HG02852 (cell line): ENCODE measurements at regions not wholly inside any gene's neighbourhood (a gene's known extent, or its start where the extent isn't known, plus 50 kb on each side); places are given as distances from the start of the nearest gene placed in this dataset.

Experiments used
- ATAC-seq: cut with Tn5 transposase; IDR thresholded peaks from one replicate; pipeline ENCODE4 v1.9.1; 2021; ENCODE audit warnings: mild to moderate bottlenecking, moderate library complexity; ENCODE audit not compliant: unreplicated experiment

DNA sequence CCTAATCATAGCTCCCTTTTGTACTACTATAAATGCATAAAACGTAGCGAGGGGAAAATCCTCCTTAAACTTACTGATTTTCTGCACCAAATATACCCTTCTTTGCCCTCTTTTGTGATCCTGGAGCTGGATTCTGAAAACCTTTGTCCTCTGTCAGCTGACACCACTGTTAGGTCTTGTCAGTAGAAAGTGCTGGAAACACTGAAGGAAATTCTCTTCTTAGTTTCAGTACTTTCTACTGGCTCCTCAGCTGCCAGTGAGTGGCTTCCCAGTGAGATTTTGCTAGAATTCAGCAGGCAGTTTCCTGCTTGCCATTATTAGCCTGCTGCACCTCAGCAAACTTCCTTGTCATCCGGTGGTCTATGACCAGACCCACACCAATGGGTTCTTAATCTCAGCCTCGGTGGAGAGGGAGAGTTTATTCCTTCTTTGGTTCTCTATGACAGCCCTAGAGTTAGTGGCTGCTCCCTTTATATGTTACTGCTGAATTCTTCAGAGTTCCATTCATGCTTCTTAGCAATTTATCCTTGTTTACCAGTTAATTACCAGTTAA, 476.2 kb downstream of the FSCB start:
- no peak for ATAC-seq

DNA sequence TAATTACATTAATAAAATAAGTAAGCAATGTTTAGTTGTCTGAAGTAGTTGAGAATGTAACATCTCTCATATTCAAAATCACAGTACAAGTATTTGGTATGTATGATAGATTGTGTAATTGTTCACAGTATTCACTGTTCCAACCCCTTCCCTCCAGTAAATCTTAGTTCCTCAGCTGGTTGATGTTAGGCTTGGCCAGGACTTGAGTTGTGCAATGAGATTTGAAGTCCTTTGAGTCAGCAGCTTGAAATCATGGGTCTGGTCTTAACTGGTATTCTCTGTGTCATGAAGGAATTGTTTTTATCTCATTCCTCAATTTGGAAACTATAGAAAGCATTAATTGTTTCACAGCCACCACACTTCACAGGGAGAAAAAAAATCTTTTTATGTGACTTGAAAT, 477.1 kb downstream of the FSCB start:
- no peak for ATAC-seq

DNA sequence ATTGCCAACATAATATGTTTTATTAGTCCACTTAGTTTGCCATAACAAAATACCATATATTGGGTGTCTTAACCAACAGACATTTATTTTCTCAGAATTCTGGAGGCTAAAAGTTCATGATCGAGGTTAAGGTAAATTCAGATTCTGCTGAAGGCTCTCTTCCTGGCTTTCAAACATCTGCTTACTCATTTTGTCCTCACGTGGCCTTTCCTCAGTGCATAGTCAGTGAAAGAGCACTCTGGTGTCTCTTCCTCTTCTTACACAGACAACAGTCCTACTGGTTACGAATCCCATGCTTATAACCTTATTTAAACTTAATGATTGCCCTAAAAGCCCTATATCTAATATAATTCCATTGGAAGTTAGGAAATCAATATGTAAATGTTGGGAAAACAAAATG, 479.7 kb downstream of the FSCB start:
- ATAC-seq = peak; percentile 74

DNA sequence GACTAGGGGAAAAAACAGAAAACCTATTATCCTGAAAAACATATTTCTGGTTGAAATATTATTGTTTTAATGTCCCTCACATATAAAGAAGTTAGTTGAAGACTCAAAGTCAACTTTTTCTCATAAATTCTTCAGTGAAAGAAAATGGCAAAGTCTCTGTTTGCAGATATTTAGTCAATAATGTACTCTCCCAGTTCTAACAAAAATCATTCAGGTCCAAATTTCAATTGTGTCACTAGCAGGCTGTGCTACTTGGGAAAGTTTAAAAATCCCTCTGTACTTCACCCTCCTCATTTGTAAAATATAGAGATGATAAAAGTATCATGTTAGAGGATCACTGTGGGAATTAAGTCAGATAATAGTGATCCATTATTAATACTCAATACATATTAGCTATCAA, 496.5 kb downstream of the FSCB start:
- no peak for ATAC-seq

DNA sequence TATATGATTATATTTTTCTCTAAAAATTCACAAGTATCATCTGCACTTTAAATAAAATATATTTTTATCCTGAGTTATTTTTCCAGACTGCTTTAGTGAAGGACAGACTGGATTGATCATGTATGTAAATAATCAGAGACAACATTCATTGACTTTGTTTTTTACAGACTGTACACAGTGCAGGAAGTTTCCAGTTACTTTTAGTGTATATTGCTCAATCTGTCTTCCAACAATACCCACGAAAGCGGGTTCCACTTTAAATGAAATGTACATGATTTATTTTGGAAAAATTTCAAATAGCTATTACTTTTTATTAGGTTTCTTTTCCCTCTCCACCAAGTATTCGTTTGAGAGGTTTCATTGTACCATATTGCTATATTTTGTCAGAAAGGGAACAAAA, 497.0 kb downstream of the FSCB start:
- ATAC-seq = no peak

GRCh38 chr14:44009642-44010041, 497.4 kb downstream of the FSCB start:
- ATAC-seq = no peak

DNA sequence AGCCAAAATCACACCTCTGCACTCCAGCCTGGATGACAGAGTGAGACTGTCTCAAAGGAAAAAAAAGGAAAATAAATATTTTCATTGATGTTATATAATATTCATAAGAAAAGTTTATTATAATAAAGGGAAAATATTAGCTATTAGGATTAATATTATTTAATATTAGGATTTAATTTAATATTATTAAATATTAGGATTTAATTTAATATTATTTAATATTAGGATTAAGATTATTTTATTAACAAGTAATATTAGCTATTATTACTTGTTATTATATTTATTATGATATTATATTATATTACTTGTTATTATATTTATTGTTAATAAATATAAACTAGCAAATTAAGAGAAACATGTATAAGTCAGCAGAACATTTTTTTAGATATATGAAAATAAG, 518.1 kb downstream of the FSCB start:
- ATAC-seq = no peak

GRCh38 chr14:43983721-43984120, 523.4 kb downstream of the FSCB start:
- ATAC-seq = no peak

- no peak for ATAC-seq
Measured at GRCh38 chr14:43981135-43981768, 525.8 kb downstream of the FSCB start.

GRCh38 chr14:43956741-43957140, 550.3 kb downstream of the FSCB start:
- no peak for ATAC-seq

DNA sequence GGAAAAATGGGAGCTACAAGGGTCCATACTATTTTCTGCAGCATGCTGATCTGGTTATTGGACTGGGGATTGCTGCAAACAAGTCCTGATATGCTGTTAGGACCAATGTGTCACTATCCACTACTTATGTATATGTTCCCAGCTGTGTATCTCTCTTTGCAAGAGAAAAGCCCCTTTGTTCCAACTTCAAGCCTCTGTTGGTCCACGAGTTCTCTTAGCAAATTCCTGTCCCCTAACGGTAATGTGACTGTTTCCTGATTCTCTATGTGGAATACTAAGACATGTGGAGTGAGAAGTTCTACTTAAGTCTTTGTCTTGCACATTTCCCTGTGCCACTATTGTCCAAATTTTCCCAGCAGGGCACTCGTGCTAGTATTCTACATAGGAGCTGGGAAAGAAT, 557.7 kb downstream of the FSCB start:
- ATAC-seq = no peak

DNA sequence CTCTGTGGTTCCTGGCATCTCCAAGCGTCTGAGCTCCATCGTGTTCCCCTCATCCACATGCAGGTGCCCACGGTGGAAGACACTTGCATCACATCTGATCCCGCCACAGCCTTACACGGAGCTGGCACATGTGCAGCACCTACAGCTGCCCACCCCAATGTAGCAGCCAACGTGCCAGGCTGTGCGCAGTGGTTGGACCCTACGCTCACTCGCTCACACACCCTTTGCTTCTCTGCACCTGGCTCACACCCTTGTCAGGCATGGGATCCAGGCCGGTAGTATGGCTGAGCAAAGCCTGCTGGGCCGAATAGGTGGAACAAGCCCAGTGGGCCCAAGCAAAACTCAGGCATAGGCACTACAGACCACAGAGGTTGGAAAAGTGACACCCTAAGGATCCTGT, 567.2 kb downstream of the FSCB start:
- no peak for ATAC-seq

DNA sequence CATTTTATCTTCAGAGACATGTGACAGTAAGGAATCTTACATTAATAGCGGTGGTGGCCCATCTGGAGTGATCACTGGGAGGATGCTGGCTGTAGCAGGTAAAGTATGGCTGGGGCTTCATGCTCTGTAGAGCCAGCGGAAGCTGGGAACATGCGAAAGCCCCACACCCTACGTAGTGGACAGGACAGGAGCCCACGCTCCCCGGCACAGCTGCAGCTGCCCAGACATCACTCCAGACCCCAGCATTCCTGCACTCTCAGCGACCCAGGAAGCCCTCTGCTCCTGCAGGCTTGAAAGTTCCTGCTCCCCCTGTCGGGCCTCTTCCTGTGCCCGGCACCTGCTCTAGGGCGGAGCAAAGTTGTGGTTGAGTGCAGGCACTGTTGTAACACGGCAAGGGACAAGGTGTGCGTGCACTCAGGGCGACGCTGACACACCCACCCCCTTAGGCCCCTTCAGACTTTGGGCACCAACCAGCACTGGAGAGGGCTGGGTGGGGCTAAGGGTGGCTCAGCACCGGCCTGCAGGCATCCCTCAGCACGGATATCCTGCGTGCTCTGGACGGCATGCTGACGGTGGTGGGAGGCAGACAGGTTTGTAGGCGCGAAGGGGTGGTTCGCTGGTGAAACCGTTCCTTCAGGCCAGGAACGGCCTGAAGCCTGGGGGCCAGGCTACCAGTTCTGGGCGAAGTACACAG, 568.3 kb downstream of the FSCB start:
- ATAC-seq = no peak

DNA sequence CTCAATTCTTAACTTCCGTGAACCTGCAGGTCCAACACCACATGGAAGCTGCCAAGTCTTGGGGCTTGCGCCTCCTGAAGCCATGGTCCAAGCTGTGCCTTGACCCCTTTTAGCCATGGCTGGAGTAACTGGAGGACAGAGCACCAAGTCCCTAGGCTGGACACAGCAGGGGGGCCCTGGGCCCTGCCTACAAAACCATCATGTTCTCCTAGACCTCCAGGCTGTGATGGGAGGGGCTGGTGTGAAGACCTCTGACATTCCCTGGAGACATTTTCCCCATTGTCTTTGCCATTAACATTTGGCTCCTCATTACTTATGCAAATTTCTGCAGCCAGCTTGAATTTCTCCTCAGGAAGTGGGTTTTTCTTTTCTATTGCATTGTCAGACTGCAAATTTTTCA, 570.1 kb downstream of the FSCB start:
- ATAC-seq = no peak

- ATAC-seq = no peak
Measured at GRCh38 chr14:43934102-43934501, 573.0 kb downstream of the FSCB start.

DNA sequence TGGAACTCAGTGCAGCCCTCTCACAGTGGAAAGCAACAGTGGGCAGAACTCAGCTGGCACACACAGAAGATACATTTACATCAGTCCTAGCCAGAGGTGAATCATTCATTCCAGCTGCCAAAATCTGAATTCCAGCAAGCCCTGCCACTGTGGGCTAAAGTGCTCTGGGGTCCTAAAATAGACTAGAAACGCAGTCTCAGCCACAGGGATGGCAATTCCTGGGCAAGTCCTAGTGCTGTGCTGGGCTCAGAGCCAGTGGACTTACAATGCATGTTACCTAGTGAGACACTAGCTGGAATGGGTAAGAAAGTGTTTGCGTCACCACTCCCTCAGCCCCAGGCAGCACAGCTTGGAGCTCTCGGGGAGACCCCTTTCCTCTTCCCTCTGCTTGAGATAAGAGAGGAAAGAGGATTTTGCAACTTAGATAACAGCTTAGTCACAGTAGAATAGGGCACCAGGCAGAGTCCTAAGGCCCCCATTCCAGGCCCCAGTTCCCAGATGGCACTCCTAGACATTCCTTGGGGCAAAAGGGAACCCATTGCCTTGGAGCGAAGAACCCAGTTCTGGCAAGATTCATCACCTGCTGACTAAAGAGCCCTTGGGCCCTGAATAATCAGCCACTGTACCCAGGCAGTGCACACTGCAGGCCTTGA, 592.9 kb downstream of the FSCB start:
- ATAC-seq = no peak

GRCh38 chr14:43903209-43903608, 603.9 kb downstream of the FSCB start:
- ATAC-seq = no peak

DNA sequence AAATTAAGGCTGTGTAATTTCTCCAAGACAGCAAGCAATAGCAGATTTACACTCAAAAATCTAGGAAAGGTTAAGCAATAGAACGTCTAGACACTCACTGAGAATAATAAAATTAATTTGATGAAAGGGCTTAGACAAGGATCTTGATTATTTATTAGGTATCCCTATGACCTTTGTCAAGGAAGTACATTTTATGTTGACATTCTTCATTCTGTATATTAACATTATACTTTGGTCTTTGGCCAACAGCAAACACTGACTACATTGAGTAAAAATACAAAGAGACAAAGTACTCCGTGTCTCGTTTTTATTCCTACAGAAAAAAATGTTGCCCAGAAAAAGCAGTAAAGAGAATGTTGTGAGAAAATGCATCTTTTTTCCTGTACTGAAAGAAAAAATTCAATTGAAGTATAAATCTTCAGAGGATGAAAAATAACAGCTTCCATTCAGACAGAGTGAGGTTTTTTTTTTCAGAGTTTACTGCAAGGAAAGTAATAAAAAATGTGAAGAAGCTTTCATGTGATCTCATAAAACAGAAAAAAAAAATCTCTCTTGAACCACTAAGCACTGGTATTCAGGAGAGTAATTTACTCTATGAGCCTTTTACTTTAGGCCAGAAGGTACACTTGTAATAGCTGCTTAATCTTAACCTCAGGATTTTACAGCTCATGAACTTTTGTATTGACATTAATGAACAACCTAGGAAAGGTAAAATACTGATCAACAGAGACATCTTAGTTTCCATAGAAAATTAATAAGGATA, 605.0 kb downstream of the FSCB start:
- no peak for ATAC-seq

DNA sequence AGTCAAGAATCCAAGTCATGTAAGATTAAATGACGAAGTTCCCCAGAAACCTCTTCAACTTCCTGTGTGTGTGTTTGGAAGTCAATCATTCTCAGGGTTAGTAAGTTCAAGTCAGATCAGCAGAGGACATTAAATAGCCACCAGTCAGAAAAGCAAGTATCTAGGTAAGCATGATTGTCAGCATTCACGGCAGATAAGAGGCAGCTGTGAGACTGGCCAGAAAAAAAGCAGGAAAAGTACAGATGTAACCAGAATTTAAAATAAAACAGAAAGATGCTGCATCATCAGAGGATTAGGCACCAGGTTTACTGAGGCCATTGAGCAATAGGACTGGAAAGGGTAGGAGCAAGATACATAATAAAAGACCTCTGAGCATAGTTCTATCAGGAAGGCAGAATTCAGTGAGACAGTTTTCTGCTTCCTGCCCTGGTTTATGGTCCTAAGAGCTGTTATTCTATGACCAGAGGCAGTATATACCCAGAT, 606.9 kb downstream of the FSCB start:
- no peak for ATAC-seq

DNA sequence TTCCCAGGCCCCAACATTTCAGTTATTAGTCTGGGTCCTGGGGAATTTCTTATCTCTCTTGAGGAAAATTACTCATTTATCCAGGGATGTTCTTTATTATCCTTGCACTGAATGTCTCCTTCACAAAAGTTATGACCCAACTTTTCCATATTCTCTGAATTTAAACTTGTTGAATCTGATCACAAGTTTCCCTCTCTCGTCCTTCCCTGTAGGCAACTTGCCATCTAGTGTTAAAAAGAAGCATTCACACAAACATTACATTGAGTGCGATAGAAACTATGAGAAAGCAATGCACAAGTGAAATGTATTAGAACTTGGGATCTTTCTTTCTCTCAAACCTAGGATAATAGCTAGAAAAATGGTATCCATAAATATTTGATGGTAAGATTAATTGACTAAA, 608.4 kb downstream of the FSCB start:
- ATAC-seq = no peak

DNA sequence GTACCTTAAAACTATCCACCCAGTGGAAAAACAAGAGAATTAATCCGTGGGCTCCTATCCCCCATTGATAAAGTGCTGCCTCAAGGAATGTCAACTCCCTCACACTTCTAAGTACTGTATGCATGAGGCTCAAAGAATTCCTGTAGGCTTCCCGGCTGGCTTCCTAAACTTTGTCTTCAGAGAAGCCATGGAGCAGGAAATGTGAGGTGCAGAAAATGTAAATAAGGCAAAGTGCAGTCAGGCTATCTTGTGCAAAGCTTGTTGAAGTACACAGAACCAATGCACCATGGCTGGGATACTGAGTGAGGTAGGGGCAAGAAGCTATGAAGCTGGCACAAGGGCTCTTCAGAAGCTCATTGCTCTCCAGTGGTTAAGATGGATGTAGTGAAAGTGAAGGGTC, 611.0 kb downstream of the FSCB start:
- no peak for ATAC-seq
